GM18507 (cell line): ENCODE measurements at regions not wholly inside any gene's neighbourhood (a gene's known extent, or its start where the extent isn't known, plus 50 kb on each side); places are given as distances from the start of the nearest gene placed in this dataset.
"Not testable (repeated sequence)": the region's sequence is repeated elsewhere in the genome, so short reads cannot be mapped to it uniquely, and the experiment has no call there.

ENCODE experiments used
- DNase-seq: peaks from one replicate; pipeline ENCODE4 v3.0.0; 2011; ENCODE audit warnings: low read depth; ENCODE audit not compliant: insufficient read length; ENCODE audit errors: extremely low spot score
- FAIRE-seq: peaks from 2 replicates; lab custom pipeline; 2011; peaks lifted over from hg19 to GRCh38; lab: Jason Lieb, UNC

GRCh38 chr1:157371221-157371620 lies 181.1 kb downstream of the FCRL5 start:
- no peak for FAIRE-seq

GRCh38 chr1:157370698-157371097 lies 181.6 kb downstream of the FCRL5 start:
- FAIRE-seq (no peak), DNase-seq (no peak)

More at GRCh38 chr1:157371221-157371620, 181.1 kb downstream of the FCRL5 start:
- no peak for DNase-seq

GRCh38 chr1:157369808-157370521 lies 182.3 kb downstream of the FCRL5 start:
- DNase-seq (no peak), FAIRE-seq (peak; percentile 87)

- FAIRE-seq, DNase-seq: not testable (repeated sequence)
Measured at GRCh38 chr1:157368941-157369340, 183.4 kb downstream of the FCRL5 start.

- no peak for DNase-seq
- no peak for FAIRE-seq
Measured at GRCh38 chr1:157368363-157368762, 184.0 kb downstream of the FCRL5 start.

- DNase-seq (no peak), FAIRE-seq (no peak)
Measured at GRCh38 chr1:157367870-157368269, 184.4 kb downstream of the FCRL5 start.

- FAIRE-seq, result no peak
- no peak for DNase-seq
Measured at GRCh38 chr1:157367091-157367739, 185.1 kb downstream of the FCRL5 start.

GRCh38 chr1:157364612-157365011 lies 187.7 kb downstream of the FCRL5 start:
- DNase-seq (no peak), FAIRE-seq (no peak)

GRCh38 chr1:157363660-157364140 lies 188.6 kb downstream of the FCRL5 start:
- FAIRE-seq, result peak; percentile 56

GRCh38 chr1:157360023-157360390 lies 192.3 kb downstream of the FCRL5 start:
- no peak for FAIRE-seq
- no peak for DNase-seq

More at GRCh38 chr1:157363660-157364140, 188.6 kb downstream of the FCRL5 start:
- DNase-seq, result peak; percentile 28

GRCh38 chr1:157359314-157360022 lies 192.8 kb downstream of the FCRL5 start:
- FAIRE-seq (no peak), DNase-seq (no peak)

GRCh38 chr1:157357111-157357510 lies 195.2 kb downstream of the FCRL5 start:
- DNase-seq, result no peak

GRCh38 chr1:157356601-157357000 lies 195.7 kb downstream of the FCRL5 start:
- FAIRE-seq (no peak), DNase-seq (no peak)

More at GRCh38 chr1:157357111-157357510, 195.2 kb downstream of the FCRL5 start:
- FAIRE-seq, result no peak

- FAIRE-seq, result no peak
- no peak for DNase-seq
Measured at GRCh38 chr1:157353546-157353945, 198.8 kb downstream of the FCRL5 start.

GRCh38 chr1:157352817-157353408 lies 199.4 kb downstream of the FCRL5 start:
- FAIRE-seq, result no peak

GRCh38 chr1:157352216-157352615 lies 200.1 kb downstream of the FCRL5 start:
- FAIRE-seq, result no peak
- DNase-seq, result no peak

More at GRCh38 chr1:157352817-157353408, 199.4 kb downstream of the FCRL5 start:
- DNase-seq, result no peak

- FAIRE-seq, DNase-seq: not testable (repeated sequence)
Measured at GRCh38 chr1:157351800-157352199, 200.5 kb downstream of the FCRL5 start.

- DNase-seq, result no peak
- FAIRE-seq, result no peak
Measured at GRCh38 chr1:157348538-157349480, 203.5 kb downstream of the FCRL5 start.

GRCh38 chr1:157347506-157347905 lies 204.8 kb downstream of the FCRL5 start:
- DNase-seq, result no peak
- no peak for FAIRE-seq
